HEK293 (cell line): ENCODE measurements at regions not wholly inside any gene's neighbourhood (a gene's known extent, or its start where the extent isn't known, plus 50 kb on each side); places are given as distances from the start of the nearest gene placed in this dataset.

Experiments
- CTCF ChIA-PET: fragments of 350-600 bp; formaldehyde crosslinking; extraction: SDS; loops from one replicate; lab custom pipeline; 2021; ENCODE audit warnings: antibody characterized with exemption; lab: Yijun Ruan, JAX
- POLR2A ChIA-PET: fragments of 300-600 bp; formaldehyde crosslinking; extraction: SDS; loops from one replicate; lab custom pipeline; 2020; ENCODE audit warnings: antibody characterized with exemption, inconsistent platforms; lab: Yijun Ruan, JAX
- H3K27ac ChIP-seq: fragments of 200-500 bp; sonication (Bioruptor generic); 2 replicates; pipeline ENCODE4 v1.5.1; 2014; ENCODE audit warnings: low read depth, low read length, control low read depth, inconsistent platforms; ENCODE audit errors: extremely low read depth
- H3K36me3 ChIP-seq, 2 experiments: fragments of 200-500 bp in 1 of 2; sonication (Bioruptor generic) in 1 of 2; 1 replicate in 1 of 2; 2 replicates in 1 of 2; pipeline ENCODE4 v1.5.1; 2014 to 2017; ENCODE audit warnings: inconsistent platforms in 2 of 2, low read length in 2 of 2; ENCODE audit not compliant: control insufficient read depth in 2 of 2, insufficient read depth in 1 of 2
- H3K4me1 ChIP-seq: fragments of 200-500 bp; sonication (Bioruptor generic); 2 replicates; pipeline ENCODE4 v1.5.1; 2014; ENCODE audit warnings: mild to moderate bottlenecking, low read length, inconsistent platforms; ENCODE audit not compliant: control insufficient read depth, insufficient read depth
- H3K4me3 ChIP-seq: 2 replicates; pipeline ENCODE4 v1.5.1; 2011; ENCODE audit warnings: low read depth, mild to moderate bottlenecking, control low read depth, low read length, moderate library complexity
- H3K9me3 ChIP-seq: fragments of 200-500 bp; sonication (Bioruptor generic); 2 replicates; pipeline ENCODE4 v1.5.1; 2014; ENCODE audit warnings: low read depth, low read length, inconsistent platforms; ENCODE audit not compliant: control insufficient read depth, insufficient read depth
- BCL11B ChIP-seq: fragments of 450-650 bp; formaldehyde crosslinking; IDR thresholded peaks from 2 replicates; pipeline ENCODE4 v1.5.1; 2016; ENCODE audit warnings: low read depth, missing biosample characterization, missing genetic modification characterization
- MEIS1 ChIP-seq: sonication (generic); formaldehyde crosslinking; IDR thresholded peaks from 2 replicates; pipeline ENCODE4 v1.8.1; 2022; ENCODE audit warnings: missing genetic modification reagents, mild to moderate bottlenecking, borderline replicate concordance
- SCRT1 ChIP-seq: fragments of 450-650 bp; formaldehyde crosslinking; IDR thresholded peaks from 2 replicates; pipeline ENCODE4 v1.5.1; 2016; ENCODE audit warnings: missing biosample characterization, missing genetic modification characterization, borderline replicate concordance
- ZIC2 ChIP-seq: fragments of 450-650 bp; formaldehyde crosslinking; IDR thresholded peaks from 2 replicates; pipeline ENCODE4 v1.5.1; 2016; ENCODE audit warnings: missing biosample characterization, missing genetic modification characterization
- ZNF112 ChIP-seq: fragments of 450-650 bp; formaldehyde crosslinking; IDR thresholded peaks from 2 replicates; pipeline ENCODE4 v1.5.0; 2017; ENCODE audit warnings: missing biosample characterization, missing genetic modification characterization
- ZNF24 ChIP-seq: fragments of 450-650 bp; formaldehyde crosslinking; IDR thresholded peaks from 2 replicates; pipeline ENCODE4 v1.5.1; 2016; ENCODE audit warnings: missing biosample characterization, missing genetic modification characterization
- ZNF248 ChIP-seq: fragments of 450-650 bp; formaldehyde crosslinking; IDR thresholded peaks from 2 replicates; pipeline ENCODE4 v1.5.1; 2017; ENCODE audit warnings: missing biosample characterization, missing genetic modification characterization
- ZNF335 ChIP-seq: fragments of 450-650 bp; formaldehyde crosslinking; conservative IDR thresholded peaks from 2 replicates; pipeline ENCODE4 v1.5.1; 2016; ENCODE audit warnings: missing biosample characterization, missing genetic modification characterization
- ZNF391 ChIP-seq: fragments of 450-650 bp; formaldehyde crosslinking; IDR thresholded peaks from 2 replicates; pipeline ENCODE4 v1.5.1; 2016; ENCODE audit warnings: low read depth, missing biosample characterization, missing genetic modification characterization, borderline replicate concordance
- ZNF501 ChIP-seq: fragments of 450-650 bp; formaldehyde crosslinking; IDR thresholded peaks from 2 replicates; pipeline ENCODE4 v1.5.1; 2016; ENCODE audit warnings: missing biosample characterization, missing genetic modification characterization
- ZNF548 ChIP-seq: fragments of 450-650 bp; formaldehyde crosslinking; IDR thresholded peaks from 2 replicates; pipeline ENCODE4 v1.5.1; 2016; ENCODE audit warnings: missing biosample characterization, missing genetic modification characterization
- ZNF596 ChIP-seq: fragments of 450-650 bp; IDR thresholded peaks from 2 replicates; pipeline ENCODE4 v1.5.0; 2018; ENCODE audit warnings: missing biosample characterization, mild to moderate bottlenecking, missing genetic modification characterization, moderate library complexity
- ZNF701 ChIP-seq: fragments of 450-650 bp; formaldehyde crosslinking; IDR thresholded peaks from 2 replicates; pipeline ENCODE4 v1.5.1; 2016; ENCODE audit warnings: missing biosample characterization, missing genetic modification characterization
- ZNF791 ChIP-seq: fragments of 450-650 bp; formaldehyde crosslinking; IDR thresholded peaks from 2 replicates; pipeline ENCODE4 v1.5.1; 2016; ENCODE audit warnings: missing biosample characterization, missing genetic modification characterization
- TF ChIP-seq, protein P1 (sequence below): fragments of 450-650 bp; formaldehyde crosslinking; IDR thresholded peaks from 2 replicates; pipeline ENCODE4 v1.5.1; 2016; ENCODE audit warnings: missing biosample characterization, missing genetic modification characterization, low read depth
- TF ChIP-seq, protein P2 (sequence below): fragments of 450-650 bp; formaldehyde crosslinking; IDR thresholded peaks from 2 replicates; pipeline ENCODE4 v1.5.1; 2016; ENCODE audit warnings: missing biosample characterization, missing genetic modification characterization
- TF ChIP-seq, protein P3 (sequence below): fragments of 450-650 bp; formaldehyde crosslinking; IDR thresholded peaks from 2 replicates; pipeline ENCODE4 v1.5.1; 2016; ENCODE audit warnings: missing biosample characterization, missing genetic modification characterization

DNA sequence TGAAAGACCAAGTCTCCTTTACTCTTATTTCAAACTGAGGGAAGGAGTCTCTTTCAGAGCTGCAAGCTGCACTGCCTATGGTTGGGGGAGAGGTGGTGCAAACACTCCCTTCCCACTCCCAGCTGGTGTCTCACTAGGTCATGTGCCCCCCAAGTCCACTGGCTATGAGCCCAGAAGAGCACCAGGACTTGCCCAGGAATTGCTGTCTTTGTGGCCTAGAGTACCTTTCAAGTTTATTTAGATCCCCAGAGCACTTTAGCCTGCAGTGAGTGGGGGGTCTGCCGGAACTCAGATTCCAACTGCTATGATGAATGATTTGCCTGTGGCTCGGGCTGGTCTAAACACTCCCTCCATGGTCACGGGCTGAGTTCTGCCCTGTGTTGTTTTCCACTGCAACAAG lies 192.6 kb upstream of the CITED2 start:
- no peak overlapping the region for H3K4me3 ChIP-seq
- H3K27ac ChIP-seq, result no peak overlapping the region
- no peak for TF ChIP-seq ZNF701 (tag by site-specific recombination)
- TF ChIP-seq, protein P1, sequence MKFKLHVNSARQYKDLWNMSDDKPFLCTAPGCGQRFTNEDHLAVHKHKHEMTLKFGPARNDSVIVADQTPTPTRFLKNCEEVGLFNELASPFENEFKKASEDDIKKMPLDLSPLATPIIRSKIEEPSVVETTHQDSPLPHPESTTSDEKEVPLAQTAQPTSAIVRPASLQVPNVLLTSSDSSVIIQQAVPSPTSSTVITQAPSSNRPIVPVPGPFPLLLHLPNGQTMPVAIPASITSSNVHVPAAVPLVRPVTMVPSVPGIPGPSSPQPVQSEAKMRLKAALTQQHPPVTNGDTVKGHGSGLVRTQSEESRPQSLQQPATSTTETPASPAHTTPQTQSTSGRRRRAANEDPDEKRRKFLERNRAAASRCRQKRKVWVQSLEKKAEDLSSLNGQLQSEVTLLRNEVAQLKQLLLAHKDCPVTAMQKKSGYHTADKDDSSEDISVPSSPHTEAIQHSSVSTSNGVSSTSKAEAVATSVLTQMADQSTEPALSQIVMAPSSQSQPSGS (tag by site-specific recombination), result no peak
- 0 out of 2 replicates have a peak, but pooled peaks have one; percentile 11 for TF ChIP-seq ZIC2
- peaks cover 4% of the 10 kb centered on the region; the same call in 1 of the 2 replicates for H3K4me1 ChIP-seq
- no peaks in the 10 kb centered on the region for H3K9me3 ChIP-seq
- H3K36me3 ChIP-seq, result no peaks in the 10 kb centered on the region
- CTCF ChIA-PET, result interaction anchor here (0.5 kb wide), 1 partner anchor 39 kb away, joined by 3 read pairs; no protein-coding TSS in a partner anchor
- POLR2A ChIA-PET, result interaction anchor here (3.2 kb wide), 1 partner anchor 193 kb away, joined by 13 read pairs; the partner anchor contains the start of gene CITED2

DNA sequence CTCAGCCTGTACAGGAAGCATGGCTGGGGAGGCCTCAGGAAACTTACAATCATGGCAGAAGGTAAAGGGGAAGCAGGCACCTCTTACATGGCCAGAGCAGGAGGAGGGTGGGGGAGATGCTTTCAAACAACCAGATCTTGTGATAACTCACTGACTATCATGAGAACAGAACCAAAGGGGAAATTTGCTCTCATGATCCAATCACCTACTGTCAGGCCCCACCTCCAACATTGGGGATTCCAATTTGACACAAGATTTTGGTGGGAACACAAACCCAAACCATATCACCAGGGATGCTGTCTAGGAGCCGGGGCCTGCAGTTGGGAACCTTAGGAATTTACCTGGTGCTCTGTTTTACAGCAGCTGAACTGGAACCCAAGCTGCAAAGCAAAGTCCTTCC lies 191.1 kb upstream of the CITED2 start:
- ChIA-PET POLR2A (no interaction called here), CTCF (interaction anchor here (0.6 kb wide), 1 partner anchor 1789 kb away, joined by 4 read pairs; no protein-coding TSS in a partner anchor)
- peaks cover 4% of the 10 kb centered on the region; the same call in 1 of the 2 replicates for H3K4me1 ChIP-seq
- no peaks in the 10 kb centered on the region for H3K36me3 ChIP-seq
- no peak overlapping the region for H3K27ac ChIP-seq
- no peak overlapping the region for H3K4me3 ChIP-seq
- no peak for TF ChIP-seq SCRT1
- no peaks in the 10 kb centered on the region for H3K9me3 ChIP-seq

DNA sequence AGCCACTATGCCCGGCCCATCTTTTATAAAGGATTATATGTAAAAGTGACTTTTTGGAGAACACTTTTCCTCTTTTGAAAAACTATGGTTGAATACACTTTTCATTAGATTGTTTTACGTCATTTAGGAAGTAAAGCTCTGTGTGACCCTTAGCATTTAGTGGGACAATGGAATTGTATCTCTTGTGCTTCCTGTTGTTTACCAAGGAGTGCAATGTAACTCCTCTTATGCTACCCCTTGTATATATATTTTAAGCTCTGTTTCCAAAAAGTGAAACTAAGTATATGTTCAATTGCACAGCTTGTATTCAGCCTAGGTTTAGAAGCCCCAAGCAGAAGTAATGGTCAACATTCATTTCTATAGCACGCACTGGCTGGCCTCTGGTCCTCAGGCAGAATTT lies 183.1 kb upstream of the CITED2 start:
- H3K36me3 ChIP-seq, result no peaks in the 10 kb centered on the region
- H3K27ac ChIP-seq, result no peak overlapping the region
- H3K4me3 ChIP-seq, result no peak overlapping the region
- TF ChIP-seq ZNF548 (no peak), BCL11B (tag by site-specific recombination) (no peak), ZNF391 (tag by site-specific recombination) (no peak), ZNF24 (tag by site-specific recombination) (no peak), ZNF501 (tag by site-specific recombination) (no peak), ZNF112 (no peak), ZNF791 (no peak), ZNF248 (no peak)
- TF ChIP-seq, protein P2, sequence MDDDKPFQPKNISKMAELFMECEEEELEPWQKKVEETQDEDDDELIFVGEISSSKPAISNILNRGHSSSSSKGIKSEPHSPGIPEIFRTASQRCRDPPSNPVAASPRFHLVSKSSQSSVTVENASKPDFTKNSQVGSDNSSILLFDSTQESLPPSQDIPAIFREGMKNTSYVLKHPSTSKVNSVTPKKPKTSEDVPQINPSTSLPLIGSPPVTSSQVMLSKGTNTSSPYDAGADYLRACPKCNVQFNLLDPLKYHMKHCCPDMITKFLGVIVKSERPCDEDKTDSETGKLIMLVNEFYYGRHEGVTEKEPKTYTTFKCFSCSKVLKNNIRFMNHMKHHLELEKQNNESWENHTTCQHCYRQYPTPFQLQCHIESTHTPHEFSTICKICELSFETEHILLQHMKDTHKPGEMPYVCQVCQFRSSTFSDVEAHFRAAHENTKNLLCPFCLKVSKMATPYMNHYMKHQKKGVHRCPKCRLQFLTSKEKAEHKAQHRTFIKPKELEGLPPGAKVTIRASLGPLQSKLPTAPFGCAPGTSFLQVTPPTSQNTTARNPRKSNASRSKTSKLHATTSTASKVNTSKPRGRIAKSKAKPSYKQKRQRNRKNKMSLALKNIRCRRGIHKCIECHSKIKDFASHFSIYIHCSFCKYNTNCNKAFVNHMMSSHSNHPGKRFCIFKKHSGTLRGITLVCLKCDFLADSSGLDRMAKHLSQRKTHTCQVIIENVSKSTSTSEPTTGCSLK (tag by site-specific recombination), result no peak
- no peaks in the 10 kb centered on the region for H3K4me1 ChIP-seq
- ChIA-PET POLR2A (no interaction called here), CTCF (interaction anchor here (0.6 kb wide), 1 partner anchor 9 kb away, joined by 3 read pairs; no protein-coding TSS in a partner anchor)
- no peaks in the 10 kb centered on the region for H3K9me3 ChIP-seq

DNA sequence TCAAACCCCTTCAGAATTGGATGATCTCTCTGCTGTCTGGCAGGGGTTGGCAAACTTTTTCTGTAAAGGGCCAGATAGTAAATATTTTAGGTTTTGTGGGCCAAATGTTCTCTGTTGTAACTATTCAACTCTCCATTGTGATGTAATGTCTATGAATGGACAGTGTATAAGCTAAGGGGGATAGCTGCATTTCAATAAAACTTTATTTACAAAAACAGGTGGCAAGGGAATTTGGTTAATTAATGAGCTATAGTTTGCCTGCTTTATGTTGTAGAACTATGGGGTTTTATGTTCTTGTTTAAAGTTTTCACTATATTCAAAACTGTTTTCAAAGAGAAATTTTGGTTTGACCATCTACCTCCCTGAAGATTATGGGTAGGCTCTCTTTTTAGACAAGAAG lies 182.1 kb upstream of the CITED2 start:
- ChIA-PET CTCF (interaction anchor here (0.6 to 1.1 kb wide), 2 partner anchors 12 to 186 kb away, joined by 3 read pairs; no protein-coding TSS in a partner anchor), POLR2A (interaction anchor here (1.0 kb wide), 1 partner anchor 181 kb away, joined by 3 read pairs; no protein-coding TSS in a partner anchor)
- Histone ChIP-seq H3K4me1 (no peaks in the 10 kb centered on the region), H3K4me3 (no peak overlapping the region), H3K9me3 (no peaks in the 10 kb centered on the region), H3K27ac (no peak overlapping the region), H3K36me3 (no peaks in the 10 kb centered on the region)
- no peak for TF ChIP-seq ZNF596 (tag by site-specific recombination)
- TF ChIP-seq, protein P3, sequence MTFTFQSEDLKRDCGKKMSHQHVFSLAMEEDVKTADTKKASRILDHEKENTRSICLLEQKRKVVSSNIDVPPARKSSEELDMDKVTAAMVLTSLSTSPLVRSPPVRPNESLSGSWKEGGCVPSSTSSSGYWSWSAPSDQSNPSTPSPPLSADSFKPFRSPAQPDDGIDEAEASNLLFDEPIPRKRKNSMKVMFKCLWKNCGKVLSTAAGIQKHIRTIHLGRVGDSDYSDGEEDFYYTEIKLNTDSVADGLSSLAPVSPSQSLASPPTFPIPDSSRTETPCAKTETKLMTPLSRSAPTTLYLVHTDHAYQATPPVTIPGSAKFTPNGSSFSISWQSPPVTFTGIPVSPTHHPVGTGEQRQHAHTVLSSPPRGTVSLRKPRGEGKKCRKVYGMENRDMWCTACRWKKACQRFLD (tag by site-specific recombination), result no peak
- no peak for TF ChIP-seq ZNF335 (tag by site-specific recombination)
- no peak for TF ChIP-seq MEIS1
